ENCODE measurements at regions not wholly inside any gene's neighbourhood (a gene's known extent, or its start where the extent isn't known, plus 50 kb on each side); places are given as distances from the start of the nearest gene placed in this dataset.
A peak's percentile ranks its signal among the peaks of the same experiment; 100 is the strongest.

DNA sequence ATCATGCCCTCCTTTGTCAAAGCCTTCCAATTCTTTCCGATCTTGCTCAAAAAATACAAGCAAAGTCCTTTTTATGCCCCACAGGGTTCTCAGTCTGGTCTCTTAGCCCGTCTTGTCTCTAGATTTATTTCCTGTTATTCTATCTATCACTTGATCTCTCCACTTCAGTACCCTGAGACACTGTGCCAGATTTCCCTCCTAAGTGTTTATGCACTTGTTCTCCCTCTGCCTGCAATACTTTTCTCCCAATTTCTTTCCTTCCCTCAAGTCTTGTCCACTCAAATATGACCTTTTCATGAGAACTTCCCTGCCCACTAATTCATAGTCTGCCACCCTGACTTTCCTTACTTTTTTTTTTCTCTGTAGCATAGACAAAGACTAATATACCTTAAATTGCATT, 141.4 kb downstream of the MBL2 start:
- Mint-ChIP-seq H3K4me3 (no peak overlapping the region), H3K27me3 (ENCODE audit: insufficient read depth) (no peaks in the 10 kb centered on the region; the same call in 1 of the 2 replicates), H3K36me3 (ENCODE audit: low read depth) (no peaks in the 10 kb centered on the region), H3K9me3 (no peaks in the 10 kb centered on the region), H3K27ac (no peak overlapping the region), H3K4me1 (ENCODE audit: low read depth) (peaks cover 25% of the 10 kb centered on the region)
- DNase-seq, result no peak
- TF ChIP-seq, protein P1, sequence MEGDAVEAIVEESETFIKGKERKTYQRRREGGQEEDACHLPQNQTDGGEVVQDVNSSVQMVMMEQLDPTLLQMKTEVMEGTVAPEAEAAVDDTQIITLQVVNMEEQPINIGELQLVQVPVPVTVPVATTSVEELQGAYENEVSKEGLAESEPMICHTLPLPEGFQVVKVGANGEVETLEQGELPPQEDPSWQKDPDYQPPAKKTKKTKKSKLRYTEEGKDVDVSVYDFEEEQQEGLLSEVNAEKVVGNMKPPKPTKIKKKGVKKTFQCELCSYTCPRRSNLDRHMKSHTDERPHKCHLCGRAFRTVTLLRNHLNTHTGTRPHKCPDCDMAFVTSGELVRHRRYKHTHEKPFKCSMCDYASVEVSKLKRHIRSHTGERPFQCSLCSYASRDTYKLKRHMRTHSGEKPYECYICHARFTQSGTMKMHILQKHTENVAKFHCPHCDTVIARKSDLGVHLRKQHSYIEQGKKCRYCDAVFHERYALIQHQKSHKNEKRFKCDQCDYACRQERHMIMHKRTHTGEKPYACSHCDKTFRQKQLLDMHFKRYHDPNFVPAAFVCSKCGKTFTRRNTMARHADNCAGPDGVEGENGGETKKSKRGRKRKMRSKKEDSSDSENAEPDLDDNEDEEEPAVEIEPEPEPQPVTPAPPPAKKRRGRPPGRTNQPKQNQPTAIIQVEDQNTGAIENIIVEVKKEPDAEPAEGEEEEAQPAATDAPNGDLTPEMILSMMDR (IDR thresholded peaks at IDR 0.05), result no peak

DNA sequence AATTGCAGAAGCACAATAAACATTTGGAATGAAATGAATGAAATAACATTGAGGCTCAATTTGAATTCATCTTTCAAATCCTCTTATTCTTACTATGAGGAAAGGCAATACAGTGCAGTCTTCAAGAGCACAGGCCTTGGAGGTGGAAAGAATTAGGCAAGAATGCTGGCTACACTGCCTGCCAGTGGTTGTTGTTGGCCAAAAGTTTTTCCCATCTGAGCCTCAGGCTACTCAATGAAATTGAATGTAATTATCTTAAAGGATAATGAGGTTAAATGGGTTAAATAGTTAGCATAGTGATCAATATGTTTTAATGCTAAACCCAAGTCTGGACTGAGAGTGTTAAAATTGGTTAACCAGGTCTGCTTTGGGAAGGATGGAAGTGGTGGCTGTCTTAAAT, 140.9 kb downstream of the MBL2 start:
- H3K36me3 Mint-ChIP-seq (ENCODE audit: low read depth), result no peaks in the 10 kb centered on the region
- TF ChIP-seq, protein P1 (IDR thresholded peaks at IDR 0.05), result no peak
- H3K4me3 Mint-ChIP-seq, result no peak overlapping the region
- no peaks in the 10 kb centered on the region; the same call in 1 of the 2 replicates for H3K27me3 Mint-ChIP-seq (ENCODE audit: insufficient read depth)
- peaks cover 25% of the 10 kb centered on the region for H3K4me1 Mint-ChIP-seq (ENCODE audit: low read depth)
- no peak overlapping the region for H3K27ac Mint-ChIP-seq
- H3K9me3 Mint-ChIP-seq, result no peaks in the 10 kb centered on the region
- DNase-seq, result no peak

DNA sequence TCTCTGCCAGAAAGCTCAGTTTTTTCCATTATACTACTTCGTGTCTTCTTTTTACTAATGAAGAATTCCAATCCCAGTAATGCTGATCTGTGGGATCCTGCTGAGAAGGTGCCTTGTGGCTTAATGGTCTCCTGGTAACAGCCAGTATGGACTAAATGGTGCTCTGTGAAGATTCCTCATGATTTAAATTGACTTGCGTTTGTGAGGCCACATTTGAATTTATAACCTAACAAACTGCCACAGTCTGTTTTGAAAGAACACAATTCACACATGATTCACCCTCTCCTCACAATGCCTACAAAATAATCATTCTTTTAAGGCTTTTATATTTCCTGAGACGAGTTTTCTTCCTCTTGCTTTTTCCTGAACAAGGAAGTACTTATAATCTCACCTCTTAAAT, 140.0 kb downstream of the MBL2 start:
- Mint-ChIP-seq H3K36me3 (ENCODE audit: low read depth) (no peaks in the 10 kb centered on the region; the same call in 1 of the 2 replicates), H3K27ac (peak overlapping the region; percentile 74)
- TF ChIP-seq, protein P1 (IDR thresholded peaks at IDR 0.05), result no peak

DNA sequence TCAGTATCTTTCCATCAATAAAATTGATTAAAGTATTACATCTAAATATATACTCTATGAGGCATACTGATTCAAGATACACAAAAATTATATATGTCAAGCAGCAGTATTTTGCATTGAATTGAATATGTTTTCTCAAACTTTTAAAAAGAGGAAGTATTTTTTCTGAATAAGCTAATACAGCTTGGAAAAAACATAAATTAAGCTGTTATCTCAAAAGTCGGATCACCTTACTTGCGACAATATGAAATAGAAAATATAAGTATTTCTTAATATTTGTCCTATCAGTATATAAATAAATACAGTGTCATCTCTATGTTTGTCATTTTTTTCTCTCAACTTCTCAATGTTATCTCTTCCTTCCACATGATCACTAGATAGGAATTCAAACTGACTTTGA, 139.3 kb downstream of the MBL2 start:
- Mint-ChIP-seq H3K9me3 (no peaks in the 10 kb centered on the region), H3K27ac (no peak overlapping the region), H3K4me3 (no peak overlapping the region), H3K36me3 (ENCODE audit: low read depth) (no peaks in the 10 kb centered on the region; the same call in 1 of the 2 replicates), H3K27me3 (ENCODE audit: insufficient read depth) (no peaks in the 10 kb centered on the region; the same call in 1 of the 2 replicates), H3K4me1 (ENCODE audit: low read depth) (peaks cover 25% of the 10 kb centered on the region)
- TF ChIP-seq, protein P1 (IDR thresholded peaks at IDR 0.05), result no peak
- no peak for DNase-seq

More for the DNA sequence above, 140.0 kb downstream of the MBL2 start:
- peaks cover 25% of the 10 kb centered on the region for H3K4me1 Mint-ChIP-seq (ENCODE audit: low read depth)
- no peak for DNase-seq
- no peaks in the 10 kb centered on the region; the same call in 1 of the 2 replicates for H3K27me3 Mint-ChIP-seq (ENCODE audit: insufficient read depth)
- peak overlapping the region; percentile 12; the same call in 1 of the 2 replicates for H3K4me3 Mint-ChIP-seq
- H3K9me3 Mint-ChIP-seq, result no peaks in the 10 kb centered on the region

DNA sequence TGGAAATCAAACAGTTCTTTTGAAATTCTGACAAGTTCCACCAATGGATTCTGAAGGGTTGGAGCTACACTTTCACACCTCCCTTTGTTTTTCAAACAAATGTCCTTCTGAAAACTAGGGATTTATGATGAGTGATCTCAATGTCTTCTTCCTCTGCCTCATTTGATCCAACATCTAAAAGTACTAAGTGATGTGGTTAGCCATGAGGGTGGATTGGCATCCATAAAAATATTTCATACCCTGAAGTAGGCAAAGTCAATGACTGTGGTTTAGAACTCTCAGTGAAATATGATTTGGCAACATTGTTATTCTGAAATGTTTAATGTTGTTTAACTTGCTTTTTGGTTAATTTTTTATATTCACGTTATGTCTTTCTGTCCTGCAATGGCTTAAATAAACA, 136.9 kb downstream of the MBL2 start:
- no peak for DNase-seq

More for the DNA sequence above, 136.9 kb downstream of the MBL2 start:
- Mint-ChIP-seq H3K36me3 (ENCODE audit: low read depth) (no peaks in the 10 kb centered on the region; the same call in 1 of the 2 replicates), H3K27ac (no peak overlapping the region), H3K27me3 (ENCODE audit: insufficient read depth) (no peaks in the 10 kb centered on the region), H3K4me3 (no peak overlapping the region), H3K4me1 (ENCODE audit: low read depth) (peaks cover 42% of the 10 kb centered on the region), H3K9me3 (no peaks in the 10 kb centered on the region)
- TF ChIP-seq, protein P1 (IDR thresholded peaks at IDR 0.05), result no peak
